CD4-positive, alpha-beta T cell treated with Interleukin-4 for 4 hours (primary cell): ENCODE measurements at regions not wholly inside any gene's neighbourhood (a gene's known extent, or its start where the extent isn't known, plus 50 kb on each side); places are given as distances from the start of the nearest gene placed in this dataset.

Experiments
- DNase-seq: peaks from one replicate; pipeline ENCODE4 v3.0.0-alpha.2; 2020

GRCh38 chr12:105820429-105821125 is 318.2 kb downstream of the NUAK1 start:
- no peak for DNase-seq

DNA sequence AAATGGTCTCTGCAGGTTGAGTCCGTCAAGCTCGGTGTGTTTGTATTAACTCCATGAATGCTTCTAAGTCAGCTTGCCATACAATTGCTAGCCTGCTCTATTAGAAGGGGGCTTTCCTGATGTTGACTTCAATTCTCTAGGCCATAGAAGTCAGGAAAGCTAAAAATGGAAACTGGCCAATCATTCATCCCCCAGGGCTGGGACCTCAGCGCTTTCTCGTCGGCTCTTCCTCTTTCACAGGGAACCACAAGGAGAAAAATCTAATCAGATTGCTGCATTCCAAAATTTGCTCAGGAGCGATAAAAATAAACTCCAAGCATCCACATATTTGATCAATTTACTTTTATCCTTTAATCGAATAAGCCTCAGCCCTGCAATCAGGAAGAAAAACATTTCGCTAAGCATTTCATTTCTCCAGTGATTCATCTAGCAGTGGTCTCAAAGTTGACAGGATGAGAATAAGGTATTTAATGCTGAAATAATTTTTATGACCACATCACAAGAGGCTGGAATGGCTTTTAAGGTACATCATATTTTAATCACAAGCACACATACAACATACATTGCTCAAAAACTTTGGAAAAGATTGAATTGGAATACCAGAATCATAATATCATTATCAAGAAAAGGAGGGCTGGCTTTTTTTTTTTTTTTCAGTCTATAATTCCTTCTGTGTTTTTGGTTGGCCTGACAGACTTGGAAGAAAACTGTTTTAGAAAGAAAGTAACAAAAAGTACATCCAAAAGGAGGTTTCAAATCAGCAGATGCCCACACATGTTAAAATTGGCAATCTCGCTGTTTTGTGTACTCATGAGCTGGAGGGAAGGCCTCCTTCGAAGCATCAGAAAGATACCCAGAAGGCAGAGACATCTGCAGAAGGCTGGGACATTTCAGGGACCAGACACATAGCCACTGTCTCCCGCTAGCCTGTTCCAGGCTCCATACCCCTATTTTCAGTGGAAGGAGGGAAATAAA is 316.3 kb downstream of the NUAK1 start:
- no peak for DNase-seq

- DNase-seq: no peak
Measured at GRCh38 chr12:105823810-105824209, 314.9 kb downstream of the NUAK1 start.

DNA sequence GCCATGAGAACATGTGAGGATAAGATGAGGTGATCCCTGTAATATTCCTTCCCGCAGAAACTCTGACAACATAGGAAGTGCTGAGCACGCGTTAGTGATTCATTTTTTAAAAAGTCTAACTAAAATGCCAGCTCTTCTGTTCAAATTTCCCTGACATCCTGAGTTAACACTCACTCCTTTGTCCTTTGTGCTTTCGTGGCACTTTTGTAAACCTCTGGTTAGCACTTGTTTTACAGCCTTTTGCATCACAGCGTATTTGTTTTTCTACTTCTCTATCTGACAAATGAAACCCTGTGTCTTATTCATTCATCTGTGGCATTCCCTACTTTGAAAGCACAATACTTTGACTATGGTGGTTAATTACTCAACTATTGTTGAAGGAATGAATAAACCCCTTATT is 313.6 kb downstream of the NUAK1 start:
- DNase-seq: no peak

- DNase-seq: no peak
Measured at GRCh38 chr12:105831372-105831771, 307.4 kb downstream of the NUAK1 start.

DNA sequence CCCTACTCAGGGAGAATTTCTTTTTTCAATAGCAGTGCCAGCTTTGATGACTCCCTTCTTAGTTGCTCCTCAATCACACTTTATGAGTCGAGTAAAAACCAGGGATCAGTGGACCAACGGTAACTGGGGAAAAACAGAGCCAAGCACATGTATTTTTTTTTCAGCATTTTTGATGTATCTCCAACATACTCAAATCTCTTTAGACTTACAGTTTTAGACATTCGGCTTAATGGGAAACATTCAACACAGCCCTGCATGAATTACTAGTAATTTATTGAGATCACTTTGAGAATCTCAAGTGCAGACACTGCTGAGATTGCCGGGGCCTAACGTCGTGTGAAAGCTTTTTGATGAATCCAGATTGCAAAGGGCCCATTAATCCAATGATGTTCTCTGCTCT is 306.7 kb downstream of the NUAK1 start:
- DNase-seq: no peak

DNA sequence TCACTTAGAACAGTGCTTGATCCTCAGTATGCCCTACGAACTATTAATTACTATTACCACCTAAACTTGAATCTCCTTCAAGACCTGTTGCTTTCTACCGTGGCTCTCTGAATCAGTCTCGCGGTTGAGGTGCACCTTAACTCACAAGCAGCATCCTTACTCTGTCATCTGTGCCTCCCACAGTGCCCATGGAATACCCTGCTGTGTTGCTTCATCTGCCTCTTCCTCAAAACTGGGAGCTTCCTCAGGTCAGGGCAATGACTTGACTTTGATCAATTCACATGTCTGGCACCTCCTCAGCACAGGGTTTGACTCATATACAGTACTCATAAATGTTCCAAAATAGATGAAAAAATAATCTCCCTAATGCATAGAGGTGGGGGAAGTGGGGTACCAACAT is 305.9 kb downstream of the NUAK1 start:
- no peak for DNase-seq

GRCh38 chr12:105834496-105834895 is 304.3 kb downstream of the NUAK1 start:
- DNase-seq: no peak

GRCh38 chr12:105835580-105836241 is 303.0 kb downstream of the NUAK1 start:
- no peak for DNase-seq

DNA sequence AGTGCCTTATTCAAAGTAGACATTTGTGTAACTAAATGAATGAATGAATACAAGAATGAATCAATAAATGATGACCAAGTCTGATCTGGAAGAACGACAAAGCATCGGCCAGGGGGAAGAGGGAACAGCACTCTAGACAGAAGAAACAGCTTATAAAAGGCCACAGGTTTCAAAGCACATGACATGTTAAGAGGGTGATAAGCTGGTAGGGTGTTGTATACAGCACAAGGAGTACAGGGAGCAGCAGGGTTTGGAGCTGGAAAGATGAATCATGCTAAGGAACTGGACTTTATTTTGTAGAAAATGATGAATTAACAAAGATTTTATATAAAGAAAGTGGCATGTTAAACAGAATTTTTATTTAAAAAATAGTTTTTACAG is 302.5 kb downstream of the NUAK1 start:
- no peak for DNase-seq

- no peak for DNase-seq
Measured at GRCh38 chr12:105839629-105840127, 299.1 kb downstream of the NUAK1 start.

GRCh38 chr12:105840384-105840783 is 298.4 kb downstream of the NUAK1 start:
- DNase-seq: no peak

- no peak for DNase-seq
Measured at GRCh38 chr12:105841840-105842239, 296.9 kb downstream of the NUAK1 start.

GRCh38 chr12:105843561-105843960 is 295.2 kb downstream of the NUAK1 start:
- DNase-seq: no peak

GRCh38 chr12:105843986-105844760 is 294.6 kb downstream of the NUAK1 start:
- no peak for DNase-seq

DNA sequence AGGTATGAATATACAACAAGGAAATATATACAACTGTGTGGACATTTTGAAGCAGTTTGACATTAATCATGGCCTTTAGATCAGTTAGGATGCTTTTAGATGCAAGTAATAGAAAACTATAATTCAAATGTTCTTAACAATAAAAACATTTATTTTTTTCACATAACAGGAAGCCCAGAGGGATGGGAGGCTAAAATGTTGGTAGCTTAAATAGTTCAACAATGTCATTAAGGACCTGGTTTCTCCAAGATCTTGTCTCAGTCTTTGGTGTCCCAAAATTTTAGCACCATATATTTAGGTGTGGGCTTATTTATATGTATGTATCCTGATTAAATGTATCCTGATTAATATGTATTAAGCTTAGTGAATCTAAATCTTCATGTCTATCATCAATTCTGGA is 292.4 kb downstream of the NUAK1 start:
- no peak for DNase-seq

GRCh38 chr12:105847068-105847467 is 291.7 kb downstream of the NUAK1 start:
- no peak for DNase-seq

GRCh38 chr12:105848286-105848685 is 290.5 kb downstream of the NUAK1 start:
- DNase-seq: no peak

GRCh38 chr12:105850103-105850968 is 288.4 kb downstream of the NUAK1 start:
- no peak for DNase-seq

- DNase-seq: no peak
Measured at GRCh38 chr12:105852496-105852895, 286.3 kb downstream of the NUAK1 start.

DNA sequence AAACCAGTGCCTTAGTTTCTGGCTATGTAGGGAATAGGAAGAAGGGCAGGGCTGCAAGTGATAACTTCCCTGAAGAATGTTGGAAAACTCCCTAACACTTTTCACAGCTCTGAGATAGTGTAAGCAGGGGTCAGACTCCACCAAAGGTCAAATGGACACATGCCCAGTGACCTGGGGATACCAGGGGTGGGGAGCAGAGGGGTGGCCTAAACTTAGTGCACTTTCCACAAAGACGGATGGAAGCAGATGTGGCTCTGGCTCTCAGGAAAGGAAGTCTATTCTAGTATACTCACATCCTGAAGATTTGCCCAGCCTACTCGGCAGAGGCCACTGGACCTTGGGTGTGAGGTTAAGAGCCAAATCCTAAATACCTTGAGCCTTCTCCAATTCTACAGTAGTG is 285.8 kb downstream of the NUAK1 start:
- DNase-seq: no peak

DNA sequence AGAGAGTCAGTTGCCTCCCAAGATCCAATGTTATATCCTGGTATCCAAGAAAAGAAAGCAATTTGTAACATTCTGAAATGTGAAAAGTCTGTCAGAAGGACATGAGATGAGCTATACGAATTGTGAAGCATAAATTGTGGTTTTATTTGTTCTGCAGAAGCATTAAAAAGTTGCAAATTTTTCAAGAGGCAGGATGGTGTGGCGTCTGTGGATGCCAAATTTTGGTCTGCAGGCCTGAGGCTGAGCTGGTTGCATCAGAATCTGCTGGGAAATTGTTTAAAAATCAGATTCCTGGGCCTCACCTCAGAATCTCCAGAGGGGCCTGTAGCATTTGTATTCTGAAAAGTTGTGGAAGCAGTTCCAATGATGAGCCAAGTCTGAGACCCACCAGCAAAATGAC is 284.7 kb downstream of the NUAK1 start:
- DNase-seq: no peak
